Liver (tissue), 8 donors: ENCODE measurements at regions not wholly inside any gene's neighbourhood (a gene's known extent, or its start where the extent isn't known, plus 50 kb on each side); places are given as distances from the start of the nearest gene placed in this dataset.
A peak's percentile ranks its signal among the peaks of the same experiment; 100 is the strongest.

Source experiments
- DNase-seq: peaks from one replicate; pipeline ENCODE4 v3.0.0-alpha.2; 2017; ENCODE audit warnings: low spot score
- H3K27ac ChIP-seq, 2 donors: one replicate each; pipeline ENCODE4 v1.7.0; 2013; ENCODE audit warnings: inconsistent platforms in 2 of 2, low read length in 2 of 2, control low read depth in 1 of 2, low read depth in 1 of 2, mild to moderate bottlenecking in 1 of 2
- H3K27me3 ChIP-seq, 4 donors: one replicate each; pipeline versions ENCODE4 v1.6.1 to v1.7.0; 2013; ENCODE audit warnings: low read length in 3 of 4, inconsistent platforms in 1 of 4, mild to moderate bottlenecking in 1 of 4, moderate library complexity in 1 of 4; ENCODE audit not compliant: control insufficient read depth in 4 of 4, insufficient read depth in 4 of 4
- H3K36me3 ChIP-seq, 4 donors: one replicate each; pipeline versions ENCODE4 v1.6.1 to v1.7.0; 2013; ENCODE audit warnings: low read length in 3 of 4, mild to moderate bottlenecking in 3 of 4, low read depth in 1 of 4, moderate library complexity in 1 of 4; ENCODE audit not compliant: control insufficient read depth in 4 of 4, insufficient read depth in 3 of 4
- H3K4me1 ChIP-seq, 4 donors: one replicate each; pipeline versions ENCODE4 v1.6.1 to v1.7.0; 2013; ENCODE audit warnings: low read length in 3 of 4, mild to moderate bottlenecking in 3 of 4, moderate library complexity in 1 of 4; ENCODE audit not compliant: control insufficient read depth in 4 of 4, insufficient read depth in 4 of 4
- H3K4me3 ChIP-seq, 3 donors: one replicate each; pipeline versions ENCODE4 v1.6.1 to v1.7.0; 2013; ENCODE audit warnings: low read length in 3 of 3, control low read depth in 1 of 3, low read depth in 1 of 3, mild to moderate bottlenecking in 1 of 3
- H3K9ac ChIP-seq, 2 donors: one replicate each; pipeline ENCODE4 v1.7.0; 2013; ENCODE audit warnings: low read length in 2 of 2, mild to moderate bottlenecking in 2 of 2, moderate library complexity in 2 of 2, control low read depth in 1 of 2, low read depth in 1 of 2
- H3K9me3 ChIP-seq, 4 donors: one replicate each; pipeline versions ENCODE4 v1.6.1 to v1.7.0; 2013; ENCODE audit warnings: low read length in 3 of 4; ENCODE audit not compliant: control insufficient read depth in 4 of 4
- ATF3 ChIP-seq: IDR thresholded peaks from 2 replicates; pipeline ENCODE4 v1.6.1; 2016; ENCODE audit warnings: antibody characterized with exemption
- CTCF ChIP-seq: fragments of 150-350 bp; IDR thresholded peaks from 2 replicates; pipeline ENCODE4 v1.5.1; 2017; ENCODE audit warnings: improper control_type of control experiment, low read depth, low read length; ENCODE audit not compliant: missing input control
- EGR1 ChIP-seq, 2 donors: IDR thresholded peaks; 2 replicates each; pipeline ENCODE4 v1.6.1; 2016 to 2018; ENCODE audit warnings: antibody characterized with exemption in 2 of 2, low read depth in 2 of 2
- FOXA1 ChIP-seq: IDR thresholded peaks from 2 replicates; pipeline ENCODE4 v1.6.1; 2016; ENCODE audit warnings: antibody characterized with exemption
- FOXA2 ChIP-seq: IDR thresholded peaks from 2 replicates; pipeline ENCODE4 v1.6.1; 2016; ENCODE audit warnings: antibody characterized with exemption
- GABPA ChIP-seq, 2 donors: IDR thresholded peaks in 1 of 2; conservative IDR thresholded peaks in 1 of 2; 2 replicates each; pipeline ENCODE4 v1.6.1; 2016; ENCODE audit warnings: antibody characterized with exemption in 2 of 2, mild to moderate bottlenecking in 1 of 2, moderate library complexity in 1 of 2
- HNF4A ChIP-seq, 2 donors: conservative IDR thresholded peaks; 2 replicates each; pipeline ENCODE4 v1.6.1; 2016; ENCODE audit warnings: antibody characterized with exemption in 2 of 2, mild to moderate bottlenecking in 2 of 2
- HNF4G ChIP-seq: IDR thresholded peaks from 2 replicates; pipeline ENCODE4 v1.6.1; 2016; ENCODE audit warnings: antibody characterized with exemption
- JUND ChIP-seq, 2 donors: IDR thresholded peaks; 2 replicates each; pipeline ENCODE4 v1.6.1; 2016; ENCODE audit warnings: antibody characterized with exemption in 2 of 2
- NR2F2 ChIP-seq: IDR thresholded peaks from 2 replicates; pipeline ENCODE4 v1.6.1; 2016; ENCODE audit warnings: antibody characterized with exemption
- RAD21 ChIP-seq, 2 donors: IDR thresholded peaks; 2 replicates each; pipeline ENCODE4 v1.6.1; 2016; ENCODE audit warnings: antibody characterized with exemption in 2 of 2, mild to moderate bottlenecking in 2 of 2
- RXRA ChIP-seq, 2 donors: IDR thresholded peaks; 2 replicates each; pipeline ENCODE4 v1.6.1; 2017 to 2018; ENCODE audit warnings: antibody characterized with exemption in 2 of 2, mild to moderate bottlenecking in 1 of 2
- SP1 ChIP-seq: IDR thresholded peaks from 2 replicates; pipeline ENCODE4 v1.6.1; 2018; ENCODE audit warnings: antibody characterized with exemption, mild to moderate bottlenecking
- TAF1 ChIP-seq: conservative IDR thresholded peaks from 2 replicates; pipeline ENCODE4 v1.6.1; 2016; ENCODE audit warnings: antibody characterized with exemption, mild to moderate bottlenecking
- YY1 ChIP-seq: IDR thresholded peaks from 2 replicates; pipeline ENCODE4 v1.6.1; 2016; ENCODE audit warnings: antibody characterized with exemption, mild to moderate bottlenecking
- WGBS: extraction: QIAGEN DNeasy Blood & Tissue Kit; methylation state at CpG from one replicate; pipeline ENCODE4 v1.1.7; 2013; 5-methylcytosine and 5-hydroxymethylcytosine counted together
- TF ChIP-seq, protein P1 (sequence below): IDR thresholded peaks from 2 replicates; pipeline ENCODE4 v1.6.1; 2016; ENCODE audit warnings: antibody characterized with exemption
- TF ChIP-seq, protein P2 (sequence below): IDR thresholded peaks from 2 replicates; pipeline ENCODE4 v1.6.1; 2016; ENCODE audit warnings: antibody characterized with exemption
- TF ChIP-seq, protein P3 (sequence below): IDR thresholded peaks from 2 replicates; pipeline ENCODE4 v1.6.1; 2016; ENCODE audit warnings: antibody characterized with exemption, mild to moderate bottlenecking
- donor health status: healthy.
- donor health status: healthy.
- donor health status: healthy.
- donor health status: healthy.
- donor health status: healthy.

- H3K27ac ChIP-seq, result no peak overlapping the region
- H3K36me3 ChIP-seq, result no peaks in the 10 kb centered on the region
Measured at GRCh38 chr9:119003882-119004617, 365.2 kb downstream of the BRINP1 start.

DNA sequence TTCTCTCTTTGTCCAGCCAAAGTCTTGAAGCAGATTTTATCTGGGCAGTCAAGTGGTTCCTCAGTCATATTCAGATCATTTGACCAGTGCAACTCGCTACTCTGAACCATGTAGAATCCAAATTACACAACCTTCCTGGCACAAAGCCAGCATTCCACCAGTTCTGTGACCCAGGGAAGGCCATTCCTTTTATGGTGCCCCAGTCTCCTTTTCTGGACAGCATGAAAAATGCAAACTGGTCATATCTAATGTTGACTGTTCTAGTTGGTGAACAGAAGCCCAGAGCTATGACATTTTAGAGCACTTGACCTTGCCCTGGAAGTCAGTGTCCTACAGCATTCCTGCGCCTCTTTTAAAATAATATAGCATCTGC lies 364.6 kb downstream of the BRINP1 start:
- H3K4me1 ChIP-seq, result peaks cover 0 to 12% (median 8%) of the 10 kb centered on the region in 4 donors
- TF ChIP-seq SP1 (peak; percentile 47), GABPA (IDR thresholded peaks at IDR 0.05 in 1 of 2, conservative IDR thresholded peaks at IDR 0.05 in 1 of 2) (no peak), ATF3 (no peak), JUND (IDR thresholded peaks at IDR 0.05) (no peak), HNF4A (conservative IDR thresholded peaks at IDR 0.05) (peak in 1 of 2 donors; percentile 61), FOXA2 (no peak), HNF4G (no peak), NR2F2 (peak; percentile 91), FOXA1 (no peak), RAD21 (IDR thresholded peaks at IDR 0.05) (peak; percentile 14 to 20), CTCF (no peak), RXRA (IDR thresholded peaks at IDR 0.05) (peak; percentile 63 to 89), YY1 (no peak), EGR1 (IDR thresholded peaks at IDR 0.05; ENCODE audit: low read depth in 2 of 2) (no peak), TAF1 (no peak)
- TF ChIP-seq, protein P1, sequence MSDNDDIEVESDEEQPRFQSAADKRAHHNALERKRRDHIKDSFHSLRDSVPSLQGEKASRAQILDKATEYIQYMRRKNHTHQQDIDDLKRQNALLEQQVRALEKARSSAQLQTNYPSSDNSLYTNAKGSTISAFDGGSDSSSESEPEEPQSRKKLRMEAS, result no peak
- TF ChIP-seq, protein P2, sequence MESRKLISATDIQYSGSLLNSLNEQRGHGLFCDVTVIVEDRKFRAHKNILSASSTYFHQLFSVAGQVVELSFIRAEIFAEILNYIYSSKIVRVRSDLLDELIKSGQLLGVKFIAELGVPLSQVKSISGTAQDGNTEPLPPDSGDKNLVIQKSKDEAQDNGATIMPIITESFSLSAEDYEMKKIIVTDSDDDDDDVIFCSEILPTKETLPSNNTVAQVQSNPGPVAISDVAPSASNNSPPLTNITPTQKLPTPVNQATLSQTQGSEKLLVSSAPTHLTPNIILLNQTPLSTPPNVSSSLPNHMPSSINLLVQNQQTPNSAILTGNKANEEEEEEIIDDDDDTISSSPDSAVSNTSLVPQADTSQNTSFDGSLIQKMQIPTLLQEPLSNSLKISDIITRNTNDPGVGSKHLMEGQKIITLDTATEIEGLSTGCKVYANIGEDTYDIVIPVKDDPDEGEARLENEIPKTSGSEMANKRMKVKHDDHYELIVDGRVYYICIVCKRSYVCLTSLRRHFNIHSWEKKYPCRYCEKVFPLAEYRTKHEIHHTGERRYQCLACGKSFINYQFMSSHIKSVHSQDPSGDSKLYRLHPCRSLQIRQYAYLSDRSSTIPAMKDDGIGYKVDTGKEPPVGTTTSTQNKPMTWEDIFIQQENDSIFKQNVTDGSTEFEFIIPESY, result no peak
- TF ChIP-seq, protein P3, sequence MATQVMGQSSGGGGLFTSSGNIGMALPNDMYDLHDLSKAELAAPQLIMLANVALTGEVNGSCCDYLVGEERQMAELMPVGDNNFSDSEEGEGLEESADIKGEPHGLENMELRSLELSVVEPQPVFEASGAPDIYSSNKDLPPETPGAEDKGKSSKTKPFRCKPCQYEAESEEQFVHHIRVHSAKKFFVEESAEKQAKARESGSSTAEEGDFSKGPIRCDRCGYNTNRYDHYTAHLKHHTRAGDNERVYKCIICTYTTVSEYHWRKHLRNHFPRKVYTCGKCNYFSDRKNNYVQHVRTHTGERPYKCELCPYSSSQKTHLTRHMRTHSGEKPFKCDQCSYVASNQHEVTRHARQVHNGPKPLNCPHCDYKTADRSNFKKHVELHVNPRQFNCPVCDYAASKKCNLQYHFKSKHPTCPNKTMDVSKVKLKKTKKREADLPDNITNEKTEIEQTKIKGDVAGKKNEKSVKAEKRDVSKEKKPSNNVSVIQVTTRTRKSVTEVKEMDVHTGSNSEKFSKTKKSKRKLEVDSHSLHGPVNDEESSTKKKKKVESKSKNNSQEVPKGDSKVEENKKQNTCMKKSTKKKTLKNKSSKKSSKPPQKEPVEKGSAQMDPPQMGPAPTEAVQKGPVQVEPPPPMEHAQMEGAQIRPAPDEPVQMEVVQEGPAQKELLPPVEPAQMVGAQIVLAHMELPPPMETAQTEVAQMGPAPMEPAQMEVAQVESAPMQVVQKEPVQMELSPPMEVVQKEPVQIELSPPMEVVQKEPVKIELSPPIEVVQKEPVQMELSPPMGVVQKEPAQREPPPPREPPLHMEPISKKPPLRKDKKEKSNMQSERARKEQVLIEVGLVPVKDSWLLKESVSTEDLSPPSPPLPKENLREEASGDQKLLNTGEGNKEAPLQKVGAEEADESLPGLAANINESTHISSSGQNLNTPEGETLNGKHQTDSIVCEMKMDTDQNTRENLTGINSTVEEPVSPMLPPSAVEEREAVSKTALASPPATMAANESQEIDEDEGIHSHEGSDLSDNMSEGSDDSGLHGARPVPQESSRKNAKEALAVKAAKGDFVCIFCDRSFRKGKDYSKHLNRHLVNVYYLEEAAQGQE, result no peak
- 44% methylated on average over 2 of the region's 2 CpGs for WGBS
- H3K27me3 ChIP-seq, result no peaks in the 10 kb centered on the region
- H3K9me3 ChIP-seq, result no peaks in the 10 kb centered on the region
- H3K36me3 ChIP-seq, result no peaks in the 10 kb centered on the region
- no peak overlapping the region for H3K4me3 ChIP-seq
- peak overlapping the region in 1 of 2 donors; percentile 52 for H3K27ac ChIP-seq
- no peak overlapping the region for H3K9ac ChIP-seq
- DNase-seq, result no peak

More at GRCh38 chr9:119003882-119004617, 365.2 kb downstream of the BRINP1 start:
- H3K9me3 ChIP-seq, result no peaks in the 10 kb centered on the region
- no peak overlapping the region for H3K9ac ChIP-seq
- H3K4me3 ChIP-seq, result no peak overlapping the region
- peaks cover 0 to 12% (median 8%) of the 10 kb centered on the region in 4 donors for H3K4me1 ChIP-seq
- TF ChIP-seq RXRA (IDR thresholded peaks at IDR 0.05) (no peak), TAF1 (no peak), ATF3 (no peak), EGR1 (IDR thresholded peaks at IDR 0.05; ENCODE audit: low read depth in 2 of 2) (no peak), JUND (IDR thresholded peaks at IDR 0.05) (no peak)
- no peaks in the 10 kb centered on the region for H3K27me3 ChIP-seq
- whole genome bisulfite sequencing, result 65% methylated on average over 2 of the region's 2 CpGs
- DNase-seq, result no peak
